H1 (cell line): ENCODE measurements at regions not wholly inside any gene's neighbourhood (a gene's known extent, or its start where the extent isn't known, plus 50 kb on each side); places are given as distances from the start of the nearest gene placed in this dataset.

Source experiments
- CEBPB ChIP-seq: IDR thresholded peaks from 2 replicates; pipeline ENCODE4 v1.6.1; 2012; ENCODE audit warnings: low read depth, low read length
- CHD2 ChIP-seq: IDR thresholded peaks from 2 replicates; pipeline ENCODE4 v1.6.1; 2012; ENCODE audit warnings: low read length, improper control_type of control experiment
- EGR1 ChIP-seq: IDR thresholded peaks from 2 replicates; pipeline ENCODE4 v1.6.1; 2011; ENCODE audit warnings: low read depth, low read length, borderline replicate concordance
- POLR2AphosphoS5 ChIP-seq: IDR thresholded peaks from 2 replicates; pipeline ENCODE4 v1.6.1; 2011; ENCODE audit warnings: low read depth, low read length
- RNF2 ChIP-seq: fragments of 200-900, 300-1000 bp; sonication (generic); IDR thresholded peaks from 2 replicates; pipeline ENCODE4 v1.7.1; 2016; ENCODE audit warnings: borderline replicate concordance, low read depth, mild to moderate bottlenecking, antibody characterized with exemption, low read length; ENCODE audit not compliant: poor library complexity, severe bottlenecking; ENCODE audit errors: missing control alignments
- SAP30 ChIP-seq: fragments of 300-600 bp; sonication (generic); IDR thresholded peaks from 2 replicates; pipeline ENCODE4 v1.7.1; 2012; ENCODE audit warnings: low read length, moderate library complexity, mild to moderate bottlenecking, inconsistent platforms; ENCODE audit not compliant: insufficient read depth, insufficient replicate concordance
- SP1 ChIP-seq: IDR thresholded peaks from 2 replicates; pipeline ENCODE4 v1.6.1; 2011; ENCODE audit warnings: low read depth, low read length
- TAF1 ChIP-seq: IDR thresholded peaks from 2 replicates; pipeline ENCODE4 v1.6.1; 2011; ENCODE audit warnings: mild to moderate bottlenecking, low read depth, low read length
- TF ChIP-seq, protein P1 (sequence below): IDR thresholded peaks from 2 replicates; pipeline ENCODE4 v1.6.1; 2012; ENCODE audit warnings: inconsistent platforms
- TF ChIP-seq, protein P2 (sequence below): IDR thresholded peaks from 2 replicates; pipeline ENCODE4 v1.6.1; 2012; ENCODE audit warnings: low read length, inconsistent platforms
- TF ChIP-seq, protein P3 (sequence below), 3 experiments: IDR thresholded peaks; 1 replicate in 2 of 3; 2 replicates in 1 of 3; pipeline versions ENCODE4 v1.5.1 to v1.6.1; 2011; ENCODE audit warnings: low read length in 3 of 3, mild to moderate bottlenecking in 3 of 3, inconsistent platforms in 2 of 3, low read depth in 1 of 3, moderate library complexity in 1 of 3; ENCODE audit not compliant: insufficient read depth in 1 of 3; ENCODE audit errors: control extremely low read depth in 1 of 3
- TF ChIP-seq, protein P4 (sequence below): IDR thresholded peaks from 2 replicates; pipeline ENCODE4 v1.6.1; 2011; ENCODE audit warnings: low read depth, mild to moderate bottlenecking, low read length; ENCODE audit not compliant: insufficient read depth

DNA sequence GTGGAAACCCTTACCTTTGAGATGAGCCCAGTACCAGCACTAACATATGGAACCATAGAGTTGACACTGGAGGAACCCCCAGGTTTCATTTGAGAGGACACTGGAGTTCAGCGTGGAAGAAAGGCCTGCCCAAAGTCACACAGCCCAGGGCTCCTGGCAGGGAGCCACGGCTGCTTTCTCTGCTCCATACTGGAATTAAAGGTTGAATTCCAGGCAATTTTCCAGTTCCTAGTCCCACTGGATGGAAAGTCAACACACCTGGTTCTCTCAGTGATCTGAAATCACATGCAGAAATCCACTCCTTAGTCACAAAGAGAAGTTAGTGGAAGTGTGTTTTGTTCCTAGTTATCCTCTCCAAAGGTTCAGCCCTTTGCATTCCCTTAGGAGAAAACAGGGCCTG, 336.1 kb upstream of the SKOR2 start:
- TF ChIP-seq SP1 (no peak), TAF1 (no peak), EGR1 (no peak), CEBPB (no peak), CHD2 (no peak), SAP30 (no peak), RNF2 (no peak), POLR2AphosphoS5 (no peak)
- TF ChIP-seq, protein P1, sequence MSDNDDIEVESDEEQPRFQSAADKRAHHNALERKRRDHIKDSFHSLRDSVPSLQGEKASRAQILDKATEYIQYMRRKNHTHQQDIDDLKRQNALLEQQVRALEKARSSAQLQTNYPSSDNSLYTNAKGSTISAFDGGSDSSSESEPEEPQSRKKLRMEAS: no peak
- TF ChIP-seq, protein P2, sequence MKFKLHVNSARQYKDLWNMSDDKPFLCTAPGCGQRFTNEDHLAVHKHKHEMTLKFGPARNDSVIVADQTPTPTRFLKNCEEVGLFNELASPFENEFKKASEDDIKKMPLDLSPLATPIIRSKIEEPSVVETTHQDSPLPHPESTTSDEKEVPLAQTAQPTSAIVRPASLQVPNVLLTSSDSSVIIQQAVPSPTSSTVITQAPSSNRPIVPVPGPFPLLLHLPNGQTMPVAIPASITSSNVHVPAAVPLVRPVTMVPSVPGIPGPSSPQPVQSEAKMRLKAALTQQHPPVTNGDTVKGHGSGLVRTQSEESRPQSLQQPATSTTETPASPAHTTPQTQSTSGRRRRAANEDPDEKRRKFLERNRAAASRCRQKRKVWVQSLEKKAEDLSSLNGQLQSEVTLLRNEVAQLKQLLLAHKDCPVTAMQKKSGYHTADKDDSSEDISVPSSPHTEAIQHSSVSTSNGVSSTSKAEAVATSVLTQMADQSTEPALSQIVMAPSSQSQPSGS: no peak
- TF ChIP-seq, protein P3, sequence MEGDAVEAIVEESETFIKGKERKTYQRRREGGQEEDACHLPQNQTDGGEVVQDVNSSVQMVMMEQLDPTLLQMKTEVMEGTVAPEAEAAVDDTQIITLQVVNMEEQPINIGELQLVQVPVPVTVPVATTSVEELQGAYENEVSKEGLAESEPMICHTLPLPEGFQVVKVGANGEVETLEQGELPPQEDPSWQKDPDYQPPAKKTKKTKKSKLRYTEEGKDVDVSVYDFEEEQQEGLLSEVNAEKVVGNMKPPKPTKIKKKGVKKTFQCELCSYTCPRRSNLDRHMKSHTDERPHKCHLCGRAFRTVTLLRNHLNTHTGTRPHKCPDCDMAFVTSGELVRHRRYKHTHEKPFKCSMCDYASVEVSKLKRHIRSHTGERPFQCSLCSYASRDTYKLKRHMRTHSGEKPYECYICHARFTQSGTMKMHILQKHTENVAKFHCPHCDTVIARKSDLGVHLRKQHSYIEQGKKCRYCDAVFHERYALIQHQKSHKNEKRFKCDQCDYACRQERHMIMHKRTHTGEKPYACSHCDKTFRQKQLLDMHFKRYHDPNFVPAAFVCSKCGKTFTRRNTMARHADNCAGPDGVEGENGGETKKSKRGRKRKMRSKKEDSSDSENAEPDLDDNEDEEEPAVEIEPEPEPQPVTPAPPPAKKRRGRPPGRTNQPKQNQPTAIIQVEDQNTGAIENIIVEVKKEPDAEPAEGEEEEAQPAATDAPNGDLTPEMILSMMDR (IDR thresholded peaks at IDR 0.05; ENCODE audit: control extremely low read depth in 1 of 3, insufficient read depth in 1 of 3, low read depth in 1 of 3, low read length in 3 of 3): no peak
- TF ChIP-seq, protein P4, sequence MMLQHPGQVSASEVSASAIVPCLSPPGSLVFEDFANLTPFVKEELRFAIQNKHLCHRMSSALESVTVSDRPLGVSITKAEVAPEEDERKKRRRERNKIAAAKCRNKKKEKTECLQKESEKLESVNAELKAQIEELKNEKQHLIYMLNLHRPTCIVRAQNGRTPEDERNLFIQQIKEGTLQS: no peak
